ENCODE measurements at regions not wholly inside any gene's neighbourhood (a gene's known extent, or its start where the extent isn't known, plus 50 kb on each side); places are given as distances from the start of the nearest gene placed in this dataset.

DNA sequence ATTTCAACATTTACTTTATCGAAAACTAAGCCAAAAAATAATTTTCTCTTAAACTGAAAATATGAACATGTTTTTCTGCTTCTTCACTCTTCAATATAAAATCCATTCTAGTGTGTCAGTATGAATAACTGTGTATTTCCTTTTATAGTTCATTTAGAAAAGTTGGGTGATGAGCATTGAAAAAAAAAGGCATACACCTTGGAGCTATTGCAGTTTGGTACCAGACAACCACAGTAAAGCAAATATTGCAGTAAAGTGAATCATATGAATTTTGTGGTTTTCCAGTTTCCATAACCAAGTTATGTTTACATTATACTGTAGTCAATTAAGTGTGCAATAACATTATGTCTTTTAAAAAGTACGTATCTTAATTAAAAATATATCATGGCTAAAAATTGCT, 195.0 kb upstream of the FOXG1 start:
- Histone ChIP-seq H3K9me3 (ENCODE audit: control insufficient read depth in 2 of 2, insufficient read depth in 1 of 2, low read depth in 1 of 2, low read length in 1 of 2) (peaks cover 0 to 4% of the 10 kb centered on the region in 2 donors), H3K4me3 (ENCODE audit: low read depth in 1 of 2, low read length in 2 of 2) (no peak overlapping the region), H3K27me3 (ENCODE audit: control insufficient read depth in 1 of 2, insufficient read depth in 2 of 2, low read length in 2 of 2) (no peaks in the 10 kb centered on the region), H3K36me3 (ENCODE audit: control insufficient read depth in 2 of 2, insufficient read depth in 2 of 2, low read length in 1 of 2) (no peaks in the 10 kb centered on the region), H3K4me1 (ENCODE audit: control insufficient read depth in 2 of 2, insufficient read depth in 2 of 2, low read length in 1 of 2) (no peaks in the 10 kb centered on the region), H3K27ac (ENCODE audit: low read depth in 2 of 2, low read length in 1 of 2) (no peak overlapping the region)
- 77 to 85% methylated on average over 2 of the region's 2 CpGs for WGBS, 2 donors

DNA sequence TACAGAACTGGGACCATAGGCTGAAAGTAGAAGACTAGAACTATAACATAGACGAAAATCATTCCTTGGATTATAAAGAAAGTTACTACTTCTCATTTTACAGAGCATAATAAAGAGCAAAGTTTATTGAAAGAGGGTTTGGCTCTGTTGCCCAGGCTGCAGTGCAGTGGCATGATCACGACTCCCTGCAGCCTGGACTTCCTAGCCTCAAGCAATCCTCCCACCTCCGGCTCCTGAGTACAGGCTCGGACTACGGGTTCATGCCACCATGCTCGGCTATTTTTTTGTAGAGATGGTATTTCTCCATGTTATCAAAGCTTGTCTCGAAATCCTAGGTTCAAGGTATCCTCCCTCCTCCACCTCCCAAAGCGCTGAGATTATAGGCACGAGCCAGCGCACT, 190.1 kb upstream of the FOXG1 start:
- no peak overlapping the region for H3K27ac ChIP-seq (ENCODE audit: low read depth in 2 of 2, low read length in 1 of 2)
- peaks cover 0 to 4% of the 10 kb centered on the region in 2 donors for H3K9me3 ChIP-seq (ENCODE audit: control insufficient read depth in 2 of 2, insufficient read depth in 1 of 2, low read depth in 1 of 2, low read length in 1 of 2)
- H3K27me3 ChIP-seq (ENCODE audit: control insufficient read depth in 1 of 2, insufficient read depth in 2 of 2, low read length in 2 of 2), result no peaks in the 10 kb centered on the region
- no peaks in the 10 kb centered on the region for H3K4me1 ChIP-seq (ENCODE audit: control insufficient read depth in 2 of 2, insufficient read depth in 2 of 2, low read length in 1 of 2)
- H3K4me3 ChIP-seq (ENCODE audit: low read depth in 1 of 2, low read length in 2 of 2), result no peak overlapping the region
- 81 to 84% methylated on average over 10 of the region's 10 CpGs for WGBS, 2 donors
- no peaks in the 10 kb centered on the region for H3K36me3 ChIP-seq (ENCODE audit: control insufficient read depth in 2 of 2, insufficient read depth in 2 of 2, low read length in 1 of 2)

DNA sequence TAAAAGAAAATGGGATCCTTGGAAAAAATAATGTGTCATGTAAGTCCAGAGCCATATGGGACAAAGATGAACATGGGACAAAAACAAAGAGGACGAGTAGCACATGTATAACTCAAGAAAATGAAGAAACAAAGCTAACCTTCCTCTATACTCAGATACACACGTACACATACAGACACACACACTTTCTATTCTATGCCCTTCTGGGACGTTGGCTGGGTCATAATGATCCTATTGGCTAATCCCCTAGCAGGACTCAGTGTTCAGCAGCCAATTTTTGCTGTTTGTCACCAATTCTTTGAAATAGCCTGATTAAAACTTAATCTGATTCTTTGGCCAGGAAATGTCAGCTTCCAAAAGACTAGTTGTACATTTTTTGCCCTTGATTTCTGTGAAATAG, 189.4 kb upstream of the FOXG1 start:
- no peaks in the 10 kb centered on the region for H3K4me1 ChIP-seq (ENCODE audit: control insufficient read depth in 2 of 2, insufficient read depth in 2 of 2, low read length in 1 of 2)
- H3K36me3 ChIP-seq (ENCODE audit: control insufficient read depth in 2 of 2, insufficient read depth in 2 of 2, low read length in 1 of 2), result no peaks in the 10 kb centered on the region
- 54 to 56% methylated on average over 3 of the region's 3 CpGs for WGBS, 2 donors
- peaks cover 0 to 4% of the 10 kb centered on the region in 2 donors for H3K9me3 ChIP-seq (ENCODE audit: control insufficient read depth in 2 of 2, insufficient read depth in 1 of 2, low read depth in 1 of 2, low read length in 1 of 2)
- no peaks in the 10 kb centered on the region for H3K27me3 ChIP-seq (ENCODE audit: control insufficient read depth in 1 of 2, insufficient read depth in 2 of 2, low read length in 2 of 2)
- no peak overlapping the region for H3K4me3 ChIP-seq (ENCODE audit: low read depth in 1 of 2, low read length in 2 of 2)
- no peak overlapping the region for H3K27ac ChIP-seq (ENCODE audit: low read depth in 2 of 2, low read length in 1 of 2)

DNA sequence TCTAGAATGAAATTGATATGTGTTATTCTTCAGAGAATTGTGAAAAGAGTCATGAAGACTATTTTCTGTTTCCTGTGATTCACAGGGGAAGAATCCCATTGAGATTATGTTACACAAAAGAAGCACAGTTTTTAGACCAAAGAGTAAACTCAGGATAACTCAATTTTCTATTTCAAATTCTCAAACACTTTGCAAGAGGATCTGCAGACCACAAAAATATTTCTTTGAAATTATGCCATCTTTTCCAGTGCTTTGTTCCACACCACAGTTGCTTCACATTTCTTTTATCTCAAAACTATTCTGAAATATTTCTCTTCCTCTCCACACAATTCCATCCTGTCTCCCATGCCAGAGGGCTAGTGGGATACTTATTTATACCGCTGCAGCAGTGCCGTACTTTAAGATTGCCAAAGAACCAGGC, 188.9 kb upstream of the FOXG1 start:
- 37 to 68% methylated on average over 2 of the region's 2 CpGs for WGBS, 2 donors
- no peaks in the 10 kb centered on the region for H3K27me3 ChIP-seq (ENCODE audit: control insufficient read depth in 1 of 2, insufficient read depth in 2 of 2, low read length in 2 of 2)
- no peaks in the 10 kb centered on the region for H3K36me3 ChIP-seq (ENCODE audit: control insufficient read depth in 2 of 2, insufficient read depth in 2 of 2, low read length in 1 of 2)
- H3K4me1 ChIP-seq (ENCODE audit: control insufficient read depth in 2 of 2, insufficient read depth in 2 of 2, low read length in 1 of 2), result no peaks in the 10 kb centered on the region
- H3K4me3 ChIP-seq (ENCODE audit: low read depth in 1 of 2, low read length in 2 of 2), result no peak overlapping the region
- H3K27ac ChIP-seq (ENCODE audit: low read depth in 2 of 2, low read length in 1 of 2), result no peak overlapping the region
- H3K9me3 ChIP-seq (ENCODE audit: control insufficient read depth in 2 of 2, insufficient read depth in 1 of 2, low read depth in 1 of 2, low read length in 1 of 2), result peaks cover 0 to 2% of the 10 kb centered on the region in 2 donors

DNA sequence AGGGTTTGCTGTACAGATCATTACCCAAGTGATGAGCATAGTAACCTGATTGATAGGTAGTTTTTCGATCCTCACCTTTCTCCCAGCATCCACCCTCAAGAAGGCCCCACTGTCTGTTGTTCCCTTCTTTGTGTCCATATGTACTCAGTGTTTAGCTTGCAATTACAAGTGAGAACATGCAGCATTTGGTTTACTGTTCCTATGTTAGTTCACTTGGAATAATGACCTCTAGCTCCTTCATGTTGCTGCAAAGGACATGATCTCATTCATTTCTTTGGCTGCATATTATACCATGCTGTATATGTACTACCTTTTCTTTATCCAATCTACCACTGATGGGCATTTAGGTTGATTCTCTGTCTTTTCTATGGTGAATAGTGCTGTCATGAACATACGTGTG, 181.6 kb upstream of the FOXG1 start:
- H3K4me3 ChIP-seq (ENCODE audit: low read depth in 1 of 2, low read length in 2 of 2), result no peak overlapping the region
- H3K27me3 ChIP-seq (ENCODE audit: control insufficient read depth in 1 of 2, insufficient read depth in 2 of 2, low read length in 2 of 2), result no peaks in the 10 kb centered on the region
- H3K36me3 ChIP-seq (ENCODE audit: control insufficient read depth in 2 of 2, insufficient read depth in 2 of 2, low read length in 1 of 2), result no peaks in the 10 kb centered on the region
- no peaks in the 10 kb centered on the region for H3K4me1 ChIP-seq (ENCODE audit: control insufficient read depth in 2 of 2, insufficient read depth in 2 of 2, low read length in 1 of 2)
- no peak overlapping the region for H3K27ac ChIP-seq (ENCODE audit: low read depth in 2 of 2, low read length in 1 of 2)
- no peaks in the 10 kb centered on the region for H3K9me3 ChIP-seq (ENCODE audit: control insufficient read depth in 2 of 2, insufficient read depth in 1 of 2, low read depth in 1 of 2, low read length in 1 of 2)
- WGBS, 2 donors, result 78 to 82% methylated on average over 2 of the region's 2 CpGs

DNA sequence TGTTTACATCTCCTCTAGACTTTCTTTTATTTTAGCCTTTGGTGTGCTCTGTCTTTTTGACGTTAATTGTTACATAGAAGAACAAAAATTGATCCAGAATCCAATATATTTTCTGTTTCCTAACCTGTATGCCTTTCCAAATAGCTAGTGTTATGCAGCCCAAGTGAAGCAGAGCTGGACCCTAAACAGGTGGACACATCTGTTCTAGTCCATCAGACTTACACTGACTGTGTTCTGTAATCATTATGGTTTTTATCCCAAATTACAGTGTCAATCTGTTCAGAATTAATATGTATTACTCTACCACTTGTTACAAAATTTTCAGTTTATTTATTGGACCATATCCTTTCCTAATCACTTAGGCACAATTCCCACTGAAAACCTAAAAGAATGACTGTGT, 176.8 kb upstream of the FOXG1 start:
- WGBS, 2 donors, result 35 to 54% methylated on average over 1 of the region's 1 CpG
- H3K4me3 ChIP-seq (ENCODE audit: low read depth in 1 of 2, low read length in 2 of 2), result no peak overlapping the region
- no peaks in the 10 kb centered on the region for H3K27me3 ChIP-seq (ENCODE audit: control insufficient read depth in 1 of 2, insufficient read depth in 2 of 2, low read length in 2 of 2)
- H3K9me3 ChIP-seq (ENCODE audit: control insufficient read depth in 2 of 2, insufficient read depth in 1 of 2, low read depth in 1 of 2, low read length in 1 of 2), result no peaks in the 10 kb centered on the region
- no peaks in the 10 kb centered on the region for H3K36me3 ChIP-seq (ENCODE audit: control insufficient read depth in 2 of 2, insufficient read depth in 2 of 2, low read length in 1 of 2)
- H3K4me1 ChIP-seq (ENCODE audit: control insufficient read depth in 2 of 2, insufficient read depth in 2 of 2, low read length in 1 of 2), result no peaks in the 10 kb centered on the region
- H3K27ac ChIP-seq (ENCODE audit: low read depth in 2 of 2, low read length in 1 of 2), result no peak overlapping the region

DNA sequence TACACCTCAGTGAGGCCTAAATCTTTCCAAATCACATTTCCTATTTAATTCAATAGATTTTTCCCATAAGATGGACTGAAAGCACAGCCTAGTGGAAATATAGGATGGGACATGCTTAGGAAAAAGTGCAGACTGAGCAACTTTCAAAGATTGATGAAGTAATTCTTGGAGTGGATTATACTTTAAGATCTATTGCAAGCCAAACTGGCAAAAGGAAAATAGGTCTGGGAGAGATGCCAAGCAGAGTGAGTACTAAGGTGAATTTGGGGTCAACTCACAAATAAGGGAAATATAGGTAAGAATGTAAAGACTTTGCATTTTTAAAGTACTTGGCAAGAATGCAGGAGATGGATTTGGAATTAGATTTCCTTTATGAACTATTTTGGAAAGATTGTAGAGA, 170.2 kb upstream of the FOXG1 start:
- no peaks in the 10 kb centered on the region for H3K9me3 ChIP-seq (ENCODE audit: control insufficient read depth in 2 of 2, insufficient read depth in 1 of 2, low read depth in 1 of 2, low read length in 1 of 2)
- no peaks in the 10 kb centered on the region for H3K4me1 ChIP-seq (ENCODE audit: control insufficient read depth in 2 of 2, insufficient read depth in 2 of 2, low read length in 1 of 2)
- H3K36me3 ChIP-seq (ENCODE audit: control insufficient read depth in 2 of 2, insufficient read depth in 2 of 2, low read length in 1 of 2), result no peaks in the 10 kb centered on the region
- H3K27ac ChIP-seq (ENCODE audit: low read depth in 2 of 2, low read length in 1 of 2), result no peak overlapping the region
- no peak overlapping the region for H3K4me3 ChIP-seq (ENCODE audit: low read depth in 1 of 2, low read length in 2 of 2)
- no peaks in the 10 kb centered on the region for H3K27me3 ChIP-seq (ENCODE audit: control insufficient read depth in 1 of 2, insufficient read depth in 2 of 2, low read length in 2 of 2)

DNA sequence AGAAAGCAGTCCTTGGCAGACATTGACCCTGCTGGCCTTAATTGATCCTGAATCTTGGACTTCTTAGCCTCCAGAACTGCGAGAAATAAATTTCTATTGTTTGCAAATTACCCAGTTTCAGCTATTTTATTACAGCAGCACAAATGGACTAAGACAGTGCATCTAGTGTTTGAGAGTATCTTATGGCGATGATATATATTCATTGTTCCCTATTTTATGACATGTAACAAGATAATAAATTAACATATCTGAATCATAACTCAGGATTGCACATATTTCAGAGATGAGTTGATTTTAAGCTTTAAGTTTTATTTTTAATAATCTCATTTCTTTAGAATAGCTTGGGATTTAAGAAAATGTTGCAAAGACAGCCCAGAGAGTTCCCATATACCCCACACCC, 167.4 kb upstream of the FOXG1 start:
- H3K9me3 ChIP-seq (ENCODE audit: control insufficient read depth in 2 of 2, insufficient read depth in 1 of 2, low read depth in 1 of 2, low read length in 1 of 2), result no peaks in the 10 kb centered on the region
- WGBS, 2 donors, result 67 to 79% methylated on average over 2 of the region's 2 CpGs
- H3K4me1 ChIP-seq (ENCODE audit: control insufficient read depth in 2 of 2, insufficient read depth in 2 of 2, low read length in 1 of 2), result no peaks in the 10 kb centered on the region
- no peaks in the 10 kb centered on the region for H3K27me3 ChIP-seq (ENCODE audit: control insufficient read depth in 1 of 2, insufficient read depth in 2 of 2, low read length in 2 of 2)
- no peaks in the 10 kb centered on the region for H3K36me3 ChIP-seq (ENCODE audit: control insufficient read depth in 2 of 2, insufficient read depth in 2 of 2, low read length in 1 of 2)
- no peak overlapping the region for H3K4me3 ChIP-seq (ENCODE audit: low read depth in 1 of 2, low read length in 2 of 2)
- H3K27ac ChIP-seq (ENCODE audit: low read depth in 2 of 2, low read length in 1 of 2), result no peak overlapping the region

DNA sequence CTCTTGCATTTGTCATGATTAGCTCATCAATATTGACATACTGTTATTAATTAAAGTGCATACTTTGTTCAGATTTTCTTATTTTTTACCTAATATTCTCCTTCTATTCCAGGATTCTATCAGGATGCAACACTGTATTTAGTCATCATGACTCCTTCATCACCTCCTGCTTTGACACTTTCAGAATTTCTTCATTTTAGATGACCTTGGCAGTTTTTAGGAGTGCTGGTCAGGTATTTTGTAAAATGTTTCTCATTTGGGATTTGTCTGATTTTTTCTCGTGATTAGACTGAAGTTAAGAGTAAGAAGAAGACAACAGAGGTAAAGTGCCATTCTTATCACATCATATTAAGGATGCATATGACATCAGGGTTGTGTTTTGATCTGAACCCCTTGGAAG, 167.0 kb upstream of the FOXG1 start:
- WGBS, 2 donors, result 64 to 80% methylated on average over 1 of the region's 1 CpG
- H3K4me1 ChIP-seq (ENCODE audit: control insufficient read depth in 2 of 2, insufficient read depth in 2 of 2, low read length in 1 of 2), result no peaks in the 10 kb centered on the region
- H3K4me3 ChIP-seq (ENCODE audit: low read depth in 1 of 2, low read length in 2 of 2), result no peak overlapping the region
- no peaks in the 10 kb centered on the region for H3K27me3 ChIP-seq (ENCODE audit: control insufficient read depth in 1 of 2, insufficient read depth in 2 of 2, low read length in 2 of 2)
- H3K9me3 ChIP-seq (ENCODE audit: control insufficient read depth in 2 of 2, insufficient read depth in 1 of 2, low read depth in 1 of 2, low read length in 1 of 2), result no peaks in the 10 kb centered on the region
- no peaks in the 10 kb centered on the region for H3K36me3 ChIP-seq (ENCODE audit: control insufficient read depth in 2 of 2, insufficient read depth in 2 of 2, low read length in 1 of 2)
- H3K27ac ChIP-seq (ENCODE audit: low read depth in 2 of 2, low read length in 1 of 2), result no peak overlapping the region

DNA sequence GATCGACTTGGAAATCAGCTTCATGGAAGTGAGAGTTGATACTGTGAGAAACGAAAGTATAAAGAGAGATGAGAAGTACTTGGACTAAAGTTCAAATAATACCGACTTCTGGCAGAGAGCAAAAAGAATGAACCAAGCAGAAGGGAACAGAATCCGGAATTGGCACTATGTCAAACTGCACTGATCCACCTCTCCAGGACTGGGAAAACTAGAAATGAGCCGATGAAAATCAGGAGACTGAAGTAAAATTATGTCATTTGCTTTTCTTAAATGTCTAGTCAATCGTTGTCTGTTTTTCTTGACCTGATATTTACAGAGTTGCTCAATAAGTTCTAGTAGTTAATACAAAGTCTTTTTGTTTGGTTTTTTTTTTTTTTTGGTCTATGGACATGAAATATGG, 163.0 kb upstream of the FOXG1 start:
- H3K27ac ChIP-seq (ENCODE audit: low read depth in 2 of 2, low read length in 1 of 2), result no peak overlapping the region
- WGBS, 2 donors, result 36 to 45% methylated on average over 6 of the region's 6 CpGs
- H3K36me3 ChIP-seq (ENCODE audit: control insufficient read depth in 2 of 2, insufficient read depth in 2 of 2, low read length in 1 of 2), result no peaks in the 10 kb centered on the region
- no peaks in the 10 kb centered on the region for H3K4me1 ChIP-seq (ENCODE audit: control insufficient read depth in 2 of 2, insufficient read depth in 2 of 2, low read length in 1 of 2)
- no peaks in the 10 kb centered on the region for H3K9me3 ChIP-seq (ENCODE audit: control insufficient read depth in 2 of 2, insufficient read depth in 1 of 2, low read depth in 1 of 2, low read length in 1 of 2)
- no peak overlapping the region for H3K4me3 ChIP-seq (ENCODE audit: low read depth in 1 of 2, low read length in 2 of 2)
- no peaks in the 10 kb centered on the region for H3K27me3 ChIP-seq (ENCODE audit: control insufficient read depth in 1 of 2, insufficient read depth in 2 of 2, low read length in 2 of 2)

Measured in esophagus (tissue), 2 donors.